GM23338 (cell line): ENCODE measurements at regions not wholly inside any gene's neighbourhood (a gene's known extent, or its start where the extent isn't known, plus 50 kb on each side); places are given as distances from the start of the nearest gene placed in this dataset.
A peak's percentile ranks its signal among the peaks of the same experiment; 100 is the strongest.

Experiments
- ATAC-seq: fragments of 200-7000 bp; cut with Tn5 transposase; 3 replicates; pipeline ENCODE4 v1.9.1; 2020
- DNase-seq: peaks from one replicate; pipeline ENCODE4 v3.0.0-alpha.2; 2015; ENCODE audit warnings: low spot score
- H2AFZ ChIP-seq: fragments of 200-600 bp; sonication (generic); 2 replicates; pipeline ENCODE4 v1.8.0; 2016; ENCODE audit warnings: antibody characterized with exemption, mild to moderate bottlenecking, moderate library complexity
- H3F3A ChIP-seq: fragments of 200-600 bp; sonication (generic); replicated peaks from 2 replicates; pipeline ENCODE4 v1.8.0; 2017; ENCODE audit warnings: antibody characterized with exemption, mixed run types, low read depth
- H3K27ac ChIP-seq: fragments of 200-600 bp; sonication (generic); 2 replicates; pipeline ENCODE4 v1.6.1; 2016; ENCODE audit warnings: low read depth
- H3K27me3 ChIP-seq: fragments of 200-600 bp; sonication (generic); 2 replicates; pipeline ENCODE4 v1.8.0; 2016; ENCODE audit warnings: mild to moderate bottlenecking, mixed run types, moderate library complexity; ENCODE audit not compliant: insufficient read depth
- H3K36me3 ChIP-seq: fragments of 200-600 bp; sonication (generic); 2 replicates; pipeline ENCODE4 v1.8.0; 2016; ENCODE audit warnings: mild to moderate bottlenecking; ENCODE audit not compliant: insufficient read depth
- H3K4me1 ChIP-seq: fragments of 200-600 bp; sonication (generic); 2 replicates; pipeline ENCODE4 v1.8.0; 2016; ENCODE audit warnings: mild to moderate bottlenecking, moderate library complexity; ENCODE audit not compliant: insufficient read depth
- H3K4me2 ChIP-seq: fragments of 200-600 bp; sonication (generic); 2 replicates; pipeline ENCODE4 v1.7.1; 2017; ENCODE audit warnings: mixed run types
- H3K4me3 ChIP-seq: fragments of 200-600 bp; sonication (generic); 2 replicates; pipeline ENCODE4 v1.6.1; 2016; ENCODE audit warnings: mixed run types
- H3K79me2 ChIP-seq: fragments of 200-600 bp; sonication (generic); replicated peaks from 2 replicates; pipeline ENCODE4 v1.8.0; 2017; ENCODE audit warnings: mild to moderate bottlenecking; ENCODE audit not compliant: insufficient read depth
- H3K9me2 ChIP-seq: fragments of 200-600 bp; sonication (generic); 2 replicates; pipeline ENCODE4 v1.8.0; 2017; ENCODE audit not compliant: insufficient read depth
- H4K20me1 ChIP-seq: fragments of 200-600 bp; sonication (generic); replicated peaks from 2 replicates; pipeline ENCODE4 v1.8.0; 2017; ENCODE audit warnings: mild to moderate bottlenecking; ENCODE audit not compliant: insufficient read depth
- H3K27ac Mint-ChIP-seq: 2 replicates; pipeline ENCODE4 v1.8.0; 2020; ENCODE audit warnings: inconsistent platforms, mild to moderate bottlenecking, moderate library complexity, mixed read lengths
- H3K27me3 Mint-ChIP-seq: 3 replicates; pipeline ENCODE4 v1.8.0; 2022; ENCODE audit warnings: low read depth, mild to moderate bottlenecking, moderate library complexity, mixed read lengths, inconsistent platforms; ENCODE audit not compliant: insufficient read depth, poor library complexity
- H3K36me3 Mint-ChIP-seq: 3 replicates; pipeline ENCODE4 v1.8.0; 2021; ENCODE audit warnings: low read depth, mild to moderate bottlenecking, inconsistent platforms, moderate library complexity, mixed read lengths
- H3K4me1 Mint-ChIP-seq: 3 replicates; pipeline ENCODE4 v1.8.0; 2020; ENCODE audit warnings: mild to moderate bottlenecking, inconsistent platforms, mixed read lengths
- H3K4me3 Mint-ChIP-seq: 3 replicates; pipeline ENCODE4 v1.8.0; 2021; ENCODE audit warnings: moderate library complexity, mild to moderate bottlenecking, inconsistent platforms, mixed read lengths
- H3K9me3 Mint-ChIP-seq: 3 replicates; pipeline ENCODE4 v1.8.0; 2020; ENCODE audit warnings: moderate library complexity, mild to moderate bottlenecking, inconsistent platforms, mixed read lengths
- CREB1 ChIP-seq: fragments of 250-450 bp; sonication (Bioruptor Pico); IDR thresholded peaks from 2 replicates; pipeline ENCODE4 v1.5.0; 2020; ENCODE audit warnings: low read depth, mild to moderate bottlenecking, moderate library complexity
- CTCF ChIP-seq, 2 experiments: fragments of 200-600 bp in 1 of 2; sonication (generic) in 1 of 2; conservative IDR thresholded peaks; 2 replicates each; pipeline versions ENCODE4 v1.5.1 to v1.6.1; 2016 to 2017; ENCODE audit warnings: antibody characterized with exemption in 2 of 2, low read depth in 2 of 2, mild to moderate bottlenecking in 2 of 2, moderate library complexity in 1 of 2
- ETS1 ChIP-seq: IDR thresholded peaks from 2 replicates; pipeline ENCODE4 v1.6.1; 2016; ENCODE audit warnings: antibody characterized with exemption
- EZH2 ChIP-seq: fragments of 200-600 bp; sonication (generic); IDR thresholded peaks from one replicate; pipeline ENCODE4 v1.8.0; 2017; ENCODE audit warnings: antibody characterized with exemption, mild to moderate bottlenecking, low read depth; ENCODE audit not compliant: unreplicated experiment
- EZH2phosphoT487 ChIP-seq: fragments of 200-600 bp; sonication (generic); IDR thresholded peaks from one replicate; pipeline ENCODE4 v1.8.1; 2018; ENCODE audit warnings: antibody characterized with exemption; ENCODE audit not compliant: unreplicated experiment
- STAT1 ChIP-seq: IDR thresholded peaks from one replicate; pipeline ENCODE4 v1.6.1; 2016; ENCODE audit warnings: antibody characterized with exemption; ENCODE audit not compliant: unreplicated experiment

GRCh38 chr20:17806739-17807441, 107.1 kb downstream of the BANF2 start:
- peak overlapping the region; percentile 97 for H2AFZ ChIP-seq

GRCh38 chr20:17806107-17806506, 106.3 kb downstream of the BANF2 start:
- Histone ChIP-seq H3K27me3 (no peaks in the 10 kb centered on the region), H2AFZ (peak overlapping the region; percentile 97), H3K27ac (no peak overlapping the region), H3K79me2 (no peaks in the 10 kb centered on the region), H3K4me1 (peaks cover 9% of the 10 kb centered on the region; the same call in 1 of the 2 replicates), H3K4me3 (no peak overlapping the region), H3K4me2 (no peak overlapping the region), H3K9me2 (peaks cover 2% of the 10 kb centered on the region; the same call in 1 of the 2 replicates), H3K36me3 (no peaks in the 10 kb centered on the region), H3F3A (no peaks in the 10 kb centered on the region), H4K20me1 (no peaks in the 10 kb centered on the region)
- H3K27ac Mint-ChIP-seq, result peak overlapping the region; percentile 72
- H3K4me3 Mint-ChIP-seq, result no peak overlapping the region; the same call in 2 of the 3 replicates
- TF ChIP-seq ETS1 (no peak), EZH2phosphoT487 (no peak), STAT1 (no peak)
- ATAC-seq (no peak), DNase-seq (no peak)
- H3K27me3 Mint-ChIP-seq, result no peaks in the 10 kb centered on the region
- peaks cover 16% of the 10 kb centered on the region for H3K4me1 Mint-ChIP-seq
- peaks cover 4% of the 10 kb centered on the region; the same call in 1 of the 3 replicates for H3K36me3 Mint-ChIP-seq
- peaks cover 5% of the 10 kb centered on the region; the same call in 2 of the 3 replicates for H3K9me3 Mint-ChIP-seq

More at GRCh38 chr20:17806739-17807441, 107.1 kb downstream of the BANF2 start:
- Histone ChIP-seq H3K27ac (no peak overlapping the region), H3K27me3 (no peaks in the 10 kb centered on the region), H3K4me2 (peak overlapping the region; percentile 39; the same call in 1 of the 2 replicates), H4K20me1 (no peaks in the 10 kb centered on the region), H3K36me3 (no peaks in the 10 kb centered on the region), H3K79me2 (no peaks in the 10 kb centered on the region), H3K9me2 (peaks cover 2% of the 10 kb centered on the region; the same call in 1 of the 2 replicates), H3K4me1 (peaks cover 9% of the 10 kb centered on the region; the same call in 1 of the 2 replicates), H3K4me3 (no peak overlapping the region), H3F3A (no peaks in the 10 kb centered on the region)
- Mint-ChIP-seq H3K4me3 (no peak overlapping the region), H3K9me3 (no peaks in the 10 kb centered on the region), H3K4me1 (peaks cover 13% of the 10 kb centered on the region), H3K36me3 (no peaks in the 10 kb centered on the region), H3K27ac (peak overlapping the region; percentile 72), H3K27me3 (no peaks in the 10 kb centered on the region)
- peak; percentile 71 for TF ChIP-seq CREB1 (CRISPR knock-in tag)
- TF ChIP-seq EZH2, result no peak
- no peak; a peak in 1 of 4 replicates for TF ChIP-seq CTCF (conservative IDR thresholded peaks at IDR 0.05; ENCODE audit: low read depth in 2 of 2)
- ATAC-seq (peak; percentile 83), DNase-seq (peak; percentile 71)
